DMS 273 (cell line): ENCODE measurements at regions not wholly inside any gene's neighbourhood (a gene's known extent, or its start where the extent isn't known, plus 50 kb on each side); places are given as distances from the start of the nearest gene placed in this dataset.
"Not testable (repeated sequence)": the region's sequence is repeated elsewhere in the genome, so short reads cannot be mapped to it uniquely, and the experiment has no call there.

Source experiments
- DNase-seq: peaks from one replicate; lab custom pipeline; 2025; ENCODE audit not compliant: unreplicated experiment; lab: John Stamatoyannopoulos, UW

DNA sequence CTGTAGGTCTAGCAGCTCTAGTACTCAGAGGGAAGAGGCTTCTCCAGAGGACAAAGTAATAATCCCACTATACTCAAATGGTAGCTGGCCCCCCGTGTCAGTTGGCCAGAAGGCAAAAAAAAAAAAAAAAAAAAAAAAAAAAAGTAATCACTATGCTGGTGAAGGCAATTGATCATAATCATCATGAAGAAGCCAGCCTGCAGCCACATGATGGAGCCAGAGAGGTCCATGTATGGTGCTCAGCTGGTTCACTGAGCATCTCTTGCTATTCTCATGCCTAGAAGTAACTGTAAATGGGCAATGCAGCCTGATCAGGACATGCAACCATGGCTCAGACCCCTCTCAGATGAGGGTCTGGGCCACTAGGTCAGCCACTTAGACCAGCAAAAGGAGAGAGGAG is 378.8 kb downstream of the MED13L start:
- DNase-seq: no peak

DNA sequence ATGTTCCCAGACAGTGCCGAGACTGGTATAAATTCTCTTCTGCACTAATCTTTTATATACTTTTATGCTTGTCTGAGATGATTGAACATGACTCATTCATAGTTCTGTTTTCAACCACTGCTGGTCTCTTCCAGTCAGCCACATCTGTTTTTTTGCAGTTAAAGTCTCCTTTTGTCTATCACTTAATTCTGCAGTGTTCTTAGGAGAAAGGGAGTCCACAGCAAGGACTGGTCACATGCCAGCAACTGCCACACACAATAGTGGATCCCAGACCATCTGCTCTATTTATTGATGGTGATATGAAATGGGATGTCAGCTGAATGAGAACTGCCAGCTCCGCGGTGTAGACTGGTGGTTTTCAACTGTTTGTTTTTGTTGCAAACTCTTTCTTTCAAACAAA is 379.8 kb downstream of the MED13L start:
- DNase-seq: no peak

DNA sequence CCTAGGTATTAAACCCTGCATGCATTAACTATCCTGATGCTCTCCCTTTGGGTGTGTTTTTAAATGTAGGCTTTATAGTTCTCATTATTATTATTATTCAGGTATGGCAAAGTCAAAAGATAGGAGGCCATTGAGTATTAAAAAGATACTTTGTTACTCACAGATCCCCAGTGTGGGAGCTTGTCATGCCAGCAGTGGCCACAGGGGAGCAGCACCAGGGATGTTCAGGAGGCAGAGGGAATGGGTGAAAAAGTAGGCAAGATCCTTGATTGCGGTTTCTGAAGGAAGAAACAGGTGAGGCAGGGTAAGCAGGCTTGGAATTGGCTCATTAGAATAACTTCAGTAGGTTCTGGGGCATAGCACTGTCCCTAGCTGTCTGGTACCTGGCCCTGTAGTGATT is 382.2 kb downstream of the MED13L start:
- DNase-seq: peak; percentile 16

DNA sequence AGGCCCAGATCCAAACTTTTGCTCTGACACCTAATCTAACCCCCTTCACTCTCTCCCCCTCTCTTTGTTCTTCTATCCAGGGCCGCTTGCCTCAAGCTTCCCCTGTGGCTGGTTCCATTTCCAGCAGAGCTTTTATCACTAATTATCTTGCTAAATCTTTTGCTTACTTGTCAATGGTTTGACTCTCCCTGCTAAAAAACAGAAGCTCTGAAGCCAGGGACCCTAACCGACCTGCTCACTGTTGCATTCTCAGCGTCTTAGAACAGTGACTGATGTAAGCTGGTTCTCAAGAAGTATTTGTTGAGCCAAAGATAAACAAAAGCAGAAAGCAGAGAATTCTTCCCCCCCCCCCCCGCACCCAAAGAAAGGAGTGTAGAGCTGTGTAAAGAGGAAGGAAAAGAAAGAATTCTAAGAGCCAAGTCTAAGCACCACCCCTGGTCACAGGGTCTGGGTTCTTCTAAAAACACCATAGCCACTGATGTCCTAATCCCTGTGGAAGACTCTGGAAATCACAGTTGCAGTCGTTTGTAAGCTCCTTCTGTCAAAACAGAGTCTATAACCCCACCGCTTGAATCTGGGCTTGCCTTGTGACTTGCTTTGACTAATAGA is 385.8 kb downstream of the MED13L start:
- no peak for DNase-seq

DNA sequence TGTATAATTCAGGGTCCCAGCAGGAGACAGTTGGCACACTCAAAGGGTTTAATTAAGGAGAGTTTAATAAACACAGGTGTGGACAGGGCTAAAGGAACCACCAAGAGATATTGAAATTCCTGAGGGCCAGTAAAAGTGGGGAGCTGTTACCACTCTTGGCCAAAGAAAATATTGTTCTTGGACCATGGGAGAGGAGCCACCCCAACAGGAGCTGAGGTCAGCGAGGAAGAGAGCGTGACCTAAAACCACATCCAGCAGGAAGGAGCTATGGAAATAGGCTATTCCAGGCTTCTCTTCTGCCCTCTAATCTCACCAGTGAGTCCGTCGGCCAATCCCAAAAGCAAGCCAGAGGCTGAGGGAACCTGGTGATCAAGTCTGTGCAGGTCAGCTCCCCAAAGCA is 390.8 kb downstream of the MED13L start:
- no peak for DNase-seq

DNA sequence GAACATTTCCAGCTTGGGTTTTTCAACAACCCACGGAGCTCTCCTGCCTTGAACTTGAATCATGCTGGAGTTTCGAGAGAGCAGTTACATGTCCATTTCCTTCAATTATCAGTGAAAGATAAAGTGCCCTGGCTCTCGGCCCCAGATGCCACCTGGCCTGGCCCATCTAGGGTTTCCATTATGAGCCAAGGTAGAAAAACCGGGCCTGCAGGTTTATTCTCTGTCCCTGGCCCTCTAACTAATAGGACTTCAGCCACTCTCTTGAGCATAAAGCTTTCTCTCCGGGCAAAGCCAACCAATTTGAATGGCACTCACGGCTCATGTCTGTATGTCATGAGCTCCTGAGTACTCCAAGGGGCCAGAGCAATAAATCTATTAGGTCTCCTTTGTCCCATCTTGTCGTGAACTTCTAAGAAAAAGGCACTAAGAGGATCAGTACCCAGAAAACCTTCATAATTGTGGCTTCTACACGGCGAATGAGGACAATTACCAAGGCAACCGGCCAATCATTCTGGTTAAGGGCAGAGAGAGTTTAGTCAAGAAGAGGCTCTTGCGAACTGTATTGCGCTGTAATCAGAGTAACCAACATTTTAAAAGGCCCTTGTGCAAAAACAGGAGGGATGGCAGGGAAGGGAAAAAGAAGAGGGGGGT is 392.3 kb downstream of the MED13L start:
- DNase-seq: no peak

DNA sequence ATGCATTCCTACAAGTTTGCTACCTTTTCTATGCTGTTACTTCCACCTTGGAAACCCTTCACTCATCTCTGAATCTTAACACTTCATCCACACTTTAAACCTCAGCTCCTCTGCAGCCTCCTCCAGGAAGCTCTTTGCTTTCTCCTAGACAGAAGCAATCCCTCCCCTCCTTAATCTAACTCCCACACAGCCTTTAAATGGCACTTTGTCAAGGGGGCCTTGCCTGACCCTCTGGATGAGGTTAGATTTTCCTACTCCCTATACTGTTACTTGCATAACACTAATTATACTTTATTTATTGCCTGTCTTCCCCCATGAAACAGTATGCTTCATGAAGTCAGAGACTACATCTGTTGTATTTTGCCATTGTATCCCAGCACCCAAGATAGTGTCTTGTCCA is 394.6 kb downstream of the MED13L start:
- no peak for DNase-seq

DNA sequence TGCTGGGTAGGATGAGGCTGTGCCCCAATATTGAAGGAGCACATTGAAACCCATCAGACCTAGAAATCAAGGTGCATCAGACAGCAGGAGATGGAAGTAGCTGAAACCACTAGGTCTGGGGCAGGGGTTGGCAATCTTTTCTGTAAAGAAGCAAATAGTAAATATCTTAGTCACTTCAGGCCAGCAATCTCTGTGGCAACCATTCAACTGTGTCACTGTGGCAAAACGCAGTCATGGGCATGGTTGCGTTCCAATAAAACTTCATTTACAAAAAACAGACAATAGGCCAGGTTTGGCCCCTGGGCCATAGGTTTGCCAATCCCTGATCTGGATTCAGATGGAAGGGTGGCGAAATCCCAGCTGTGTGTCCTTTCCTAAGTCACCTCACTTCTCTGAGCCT is 397.3 kb downstream of the MED13L start:
- no peak for DNase-seq

DNA sequence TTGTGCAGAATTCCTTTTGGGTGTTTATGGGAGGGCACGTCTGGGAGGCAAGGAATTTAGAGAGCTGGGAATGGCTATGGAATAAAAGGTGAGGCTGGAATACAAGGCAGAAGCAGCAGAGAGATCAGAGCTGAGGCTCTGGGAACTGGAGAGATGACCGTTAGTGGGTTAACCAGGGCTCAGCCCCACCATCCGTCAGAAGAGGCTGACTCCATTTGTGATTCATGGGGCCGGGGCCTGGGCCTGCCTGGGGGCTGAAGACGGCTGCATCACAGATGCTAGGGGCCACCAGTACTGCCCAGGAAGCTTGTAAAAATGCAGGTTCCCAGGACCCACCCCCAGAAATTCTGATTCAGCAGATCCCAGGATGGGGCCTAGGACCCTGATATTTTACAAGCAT is 398.1 kb downstream of the MED13L start:
- no peak for DNase-seq

DNA sequence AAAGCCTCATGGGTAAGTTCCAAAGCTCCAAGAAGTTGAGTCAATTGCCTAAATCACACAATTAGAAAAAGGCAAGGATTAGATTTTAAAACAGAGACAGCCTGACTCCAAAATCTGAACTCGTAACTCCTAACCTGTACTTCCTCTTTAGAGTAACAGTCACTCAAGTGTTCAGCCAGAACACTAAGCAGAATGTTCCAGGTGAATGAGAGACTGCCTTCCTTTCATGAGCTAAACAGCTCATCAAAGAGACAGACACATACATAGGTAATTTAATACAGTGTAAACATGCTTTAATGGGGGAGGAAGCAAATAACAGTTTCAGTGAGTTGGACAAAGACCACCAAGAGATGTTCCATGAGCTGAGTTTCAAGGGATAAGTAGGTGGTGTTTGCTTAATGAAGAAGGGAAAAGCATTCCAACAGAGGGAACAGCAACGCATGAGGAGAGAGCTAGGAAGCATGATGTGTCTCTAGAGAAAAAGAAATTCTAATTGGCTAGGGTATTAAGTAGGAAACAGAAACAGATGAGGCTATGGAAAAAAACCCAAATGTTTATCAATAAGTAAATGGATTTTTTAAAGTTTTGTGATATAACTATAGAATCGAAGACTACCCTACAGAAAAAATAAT is 403.9 kb downstream of the MED13L start:
- no peak for DNase-seq

DNA sequence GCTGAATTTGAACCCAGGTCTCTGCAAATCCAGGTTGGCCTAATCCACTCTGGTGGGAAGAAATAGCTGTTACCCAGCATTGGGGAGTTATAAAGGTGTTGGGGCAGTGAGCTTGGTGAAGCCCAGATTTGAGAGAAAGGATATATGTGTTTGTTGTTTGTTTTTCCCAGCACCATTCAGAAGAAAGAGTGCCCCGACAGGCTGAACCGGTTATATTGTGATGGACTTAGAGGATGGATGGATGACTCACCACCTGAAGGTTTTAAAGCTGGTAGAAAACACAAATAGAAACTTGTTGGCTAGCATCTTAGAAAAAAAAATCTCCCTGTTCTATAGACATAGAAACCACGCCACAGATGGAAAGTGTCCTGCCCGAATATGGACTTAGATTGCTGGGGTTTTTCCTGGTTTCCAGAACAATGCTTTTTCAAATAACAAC is 404.6 kb downstream of the MED13L start:
- no peak for DNase-seq

DNA sequence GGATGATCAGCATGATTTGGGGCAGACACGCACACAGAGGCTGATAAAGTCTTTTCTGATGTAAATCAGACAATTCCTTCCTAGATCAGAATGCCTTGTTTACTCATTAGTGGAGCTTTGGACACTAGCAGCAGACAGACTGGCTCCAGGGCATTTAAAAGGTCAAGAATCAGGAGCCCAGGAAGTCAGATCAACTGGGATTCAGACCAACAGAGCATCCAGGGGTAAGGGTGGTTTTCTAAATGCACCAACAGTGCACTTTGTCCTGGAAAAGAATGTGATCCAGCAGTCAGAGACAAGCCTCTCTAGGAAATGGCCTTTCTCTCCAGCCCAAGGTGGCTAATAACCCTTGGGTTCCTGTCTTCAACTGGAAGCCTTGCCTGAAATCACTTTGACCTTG is 405.3 kb downstream of the MED13L start:
- no peak for DNase-seq

DNA sequence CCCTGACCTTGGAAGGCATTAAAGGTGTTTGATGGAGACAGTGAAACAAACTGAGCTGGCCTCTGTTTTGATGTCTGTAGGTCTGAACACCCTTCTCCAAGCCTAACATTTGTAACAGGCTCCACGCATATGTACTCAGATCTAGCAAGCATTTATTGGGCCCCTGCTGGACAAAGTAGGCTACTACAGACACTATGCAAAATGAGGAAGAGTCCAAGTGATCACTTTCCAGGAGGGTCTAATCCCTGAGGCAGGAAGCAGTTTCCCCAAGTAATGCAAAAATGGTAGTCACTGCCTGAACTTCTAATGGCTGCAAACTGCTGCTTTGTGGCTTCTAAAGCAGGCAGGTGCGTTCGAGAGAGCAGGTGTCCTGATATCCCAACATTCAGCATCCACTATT is 405.8 kb downstream of the MED13L start:
- DNase-seq: peak; percentile 77

DNA sequence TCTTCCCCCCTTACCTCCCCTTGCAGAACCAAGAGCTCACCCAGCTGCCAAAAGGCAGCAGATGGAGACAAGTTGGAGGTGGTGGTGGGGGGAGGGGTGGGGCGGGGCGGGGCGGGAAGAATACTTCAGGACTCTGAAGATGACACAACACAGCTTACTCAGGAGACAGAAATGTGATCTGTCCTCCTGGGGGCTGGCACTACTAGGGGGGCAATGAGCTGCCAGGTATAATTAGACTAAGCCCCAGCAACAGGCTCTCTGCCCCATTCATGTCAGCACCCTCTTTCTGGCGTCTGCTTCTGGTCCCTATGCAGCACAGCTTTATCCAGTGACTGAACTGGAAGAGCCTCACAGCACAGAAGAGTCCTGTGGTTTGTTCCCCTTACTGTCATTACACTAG is 407.0 kb downstream of the MED13L start:
- peak; percentile 75 for DNase-seq

DNA sequence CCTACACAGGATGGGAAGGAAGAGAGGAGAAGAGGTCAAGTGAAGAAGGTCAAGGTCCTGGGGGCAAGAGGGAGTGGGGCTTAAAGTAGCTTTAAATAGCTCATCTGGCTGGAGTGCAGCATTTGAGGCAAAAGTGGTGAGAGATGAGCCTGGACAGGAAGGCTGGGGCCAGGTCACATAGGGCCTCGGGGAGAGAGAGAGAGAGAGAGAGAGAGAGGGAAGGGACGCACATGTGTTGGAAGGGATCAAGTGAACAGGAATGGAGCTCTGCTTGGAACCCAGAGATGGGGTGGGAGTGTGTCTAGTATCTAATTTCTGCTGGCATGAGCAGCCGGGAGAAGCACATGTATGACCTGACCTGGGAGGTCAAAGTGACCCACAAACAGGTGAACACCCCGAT is 407.5 kb downstream of the MED13L start:
- peak; percentile 69 for DNase-seq

DNA sequence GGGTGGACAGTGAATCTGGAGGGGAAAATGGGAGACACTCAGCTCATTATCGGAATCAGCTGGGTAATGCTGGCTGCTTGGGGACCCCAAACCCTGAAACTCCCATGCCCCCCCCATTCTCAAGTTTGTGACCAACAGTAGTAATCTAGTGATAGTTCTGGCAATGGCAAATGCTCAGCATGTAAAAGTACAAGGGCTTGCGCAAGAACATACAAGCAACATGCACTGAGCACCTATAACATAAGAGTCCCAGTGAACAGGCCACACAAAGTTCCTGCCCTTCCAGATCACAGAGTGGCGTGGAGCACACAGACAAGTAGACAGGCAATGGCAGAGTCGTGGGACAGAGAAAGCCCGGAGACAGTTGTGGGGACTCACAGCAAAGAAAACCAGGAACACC is 407.9 kb downstream of the MED13L start:
- peak; percentile 26 for DNase-seq

DNA sequence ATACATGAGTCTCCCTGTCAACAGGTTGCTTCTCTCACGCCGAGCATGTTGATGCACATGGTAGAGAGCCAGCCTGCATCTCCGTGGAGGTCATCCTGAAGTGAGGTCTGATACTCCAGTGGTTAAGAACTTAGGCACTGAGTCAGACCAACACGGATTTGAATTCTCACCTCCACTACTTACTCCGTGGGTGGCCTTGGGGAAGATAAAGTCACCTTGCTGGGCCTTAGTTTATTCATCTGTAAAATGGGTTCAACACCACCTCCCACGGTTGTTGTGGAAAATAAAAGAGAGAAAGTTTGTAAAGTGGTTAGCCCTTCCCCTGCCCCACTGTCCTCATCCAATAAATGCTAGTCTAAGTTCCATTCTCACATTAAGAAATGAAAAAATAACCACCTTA is 408.9 kb downstream of the MED13L start:
- DNase-seq: no peak

DNA sequence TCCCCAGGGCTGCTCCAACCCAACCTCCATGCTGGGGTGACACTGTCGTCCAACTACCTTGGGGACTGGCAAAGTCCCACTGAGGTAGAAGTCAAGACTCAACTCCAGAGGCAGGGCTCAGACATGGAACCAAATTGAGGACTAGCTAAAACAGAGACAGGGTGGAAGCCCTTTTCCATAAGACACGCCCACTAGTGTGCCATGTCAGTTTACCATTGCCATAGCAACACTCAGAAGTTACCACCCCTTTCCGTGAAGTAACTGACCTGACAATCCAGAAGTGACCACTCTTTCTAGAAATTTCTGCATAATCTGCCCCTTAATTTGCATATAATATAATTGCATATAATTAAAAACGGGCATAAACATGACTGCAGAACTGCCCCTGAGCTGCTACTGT is 409.6 kb downstream of the MED13L start:
- peak; percentile 24 for DNase-seq

DNA sequence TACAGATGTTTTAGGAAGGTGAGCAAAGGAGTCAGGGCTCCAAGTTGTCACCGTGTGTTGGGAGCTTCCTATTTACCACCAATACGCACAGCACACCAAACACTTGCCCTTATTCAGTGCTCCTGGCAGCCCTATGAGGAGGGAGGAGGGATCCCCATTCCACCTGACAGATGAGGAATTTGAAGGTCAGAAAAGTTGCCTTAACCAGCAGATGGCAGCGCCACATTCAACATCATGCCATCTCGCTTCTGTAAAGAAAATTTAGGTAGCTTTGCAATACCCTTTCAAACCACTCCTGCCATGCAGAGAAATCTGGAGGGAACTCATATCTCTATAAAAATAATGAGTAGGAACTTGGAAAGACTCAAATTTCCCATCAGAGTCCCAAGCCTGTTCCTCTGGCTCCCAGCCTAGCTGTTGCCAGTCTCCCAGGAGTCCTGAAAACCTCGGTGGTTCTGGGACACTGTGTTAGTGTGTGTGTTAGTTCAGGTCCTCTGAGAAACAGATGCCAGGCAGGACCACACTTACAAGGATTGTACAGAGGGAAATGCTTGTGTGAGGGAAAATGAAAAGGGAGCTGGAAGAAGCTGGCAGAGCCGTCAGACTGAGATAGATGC is 410.5 kb downstream of the MED13L start:
- DNase-seq: peak; percentile 57

DNA sequence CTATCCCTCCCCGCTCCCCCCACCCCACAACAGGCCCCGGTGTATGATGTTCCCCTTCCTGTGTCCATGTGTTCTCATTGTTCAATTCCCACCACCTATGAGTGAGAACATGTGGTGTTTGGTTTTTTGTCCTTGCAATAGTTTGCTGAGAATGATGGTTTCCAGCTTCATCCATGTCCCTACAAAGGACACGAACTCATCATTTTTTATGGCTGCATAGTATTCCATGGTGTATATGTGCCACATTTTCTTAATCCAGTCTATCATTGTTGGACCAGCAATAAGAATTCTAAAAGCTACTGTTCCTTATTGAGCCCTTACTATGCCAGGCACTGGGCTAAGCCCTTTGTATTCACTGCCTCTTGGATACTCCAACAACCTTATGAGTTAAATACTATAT is 411.2 kb downstream of the MED13L start:
- DNase-seq: not testable (repeated sequence)

DNA sequence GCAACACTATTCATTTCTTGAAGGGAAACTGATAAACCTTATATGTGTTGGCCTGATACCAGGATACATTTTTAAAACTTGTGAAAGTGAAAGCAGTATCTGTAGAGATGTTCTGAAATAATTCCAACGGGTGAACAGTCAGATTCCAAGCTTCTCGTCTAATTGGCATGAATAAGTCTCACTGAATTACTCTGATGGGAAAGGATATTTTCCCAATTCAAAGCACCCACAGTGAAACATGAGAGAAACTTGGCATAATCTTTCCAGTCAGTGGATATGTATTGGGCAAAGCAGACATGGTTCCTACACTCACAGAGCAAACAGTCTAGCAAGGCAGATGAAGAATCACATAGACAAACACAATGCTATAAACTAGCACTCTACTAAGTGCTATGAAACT is 413.1 kb downstream of the MED13L start:
- no peak for DNase-seq

DNA sequence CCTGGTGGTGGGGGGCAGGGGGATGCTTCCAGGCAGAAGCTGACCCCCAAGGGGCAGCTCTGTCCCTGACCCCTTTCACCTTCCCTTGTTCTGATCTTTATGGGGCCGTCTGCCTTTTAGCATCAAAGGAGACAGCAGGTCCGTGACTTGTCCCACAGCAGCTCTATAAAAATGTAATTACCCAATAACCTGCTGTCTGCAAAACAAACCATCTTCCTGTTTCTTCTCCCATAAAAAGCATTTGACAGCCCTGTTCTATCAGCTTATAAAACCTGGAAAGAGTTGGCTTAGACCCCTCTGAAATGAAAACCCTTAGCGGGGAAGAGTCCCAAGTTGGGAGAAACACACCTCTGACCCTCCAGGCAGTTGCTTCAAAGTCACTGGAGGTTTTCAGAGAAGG is 416.9 kb downstream of the MED13L start:
- DNase-seq: no peak
